Stomach (tissue), 8 donors: ENCODE measurements at regions not wholly inside any gene's neighbourhood (a gene's known extent, or its start where the extent isn't known, plus 50 kb on each side); places are given as distances from the start of the nearest gene placed in this dataset.

Source experiments
- DNase-seq, 2 donors: peaks; one replicate each; pipeline versions ENCODE4 v3.0.0 to v3.0.0-alpha.2; 2013 to 2019
- H3K27ac ChIP-seq, 5 donors: fragments of 200-600 bp in 4 of 5; sonication (generic) in 4 of 5; one replicate each; pipeline ENCODE4 v1.5.1; 2013 to 2019; ENCODE audit warnings: mild to moderate bottlenecking in 1 of 5, moderate library complexity in 1 of 5
- H3K27me3 ChIP-seq, 3 donors: fragments of 200-600 bp; sonication (generic); one replicate each; pipeline ENCODE4 v1.5.1; 2017 to 2019; ENCODE audit warnings: mixed run types in 1 of 3
- H3K36me3 ChIP-seq, 4 donors: fragments of 200-600 bp; sonication (generic); 1 replicate in 3 of 4; 2 replicates in 1 of 4; pipeline ENCODE4 v1.5.1; 2016 to 2019
- H3K4me1 ChIP-seq, 4 donors: fragments of 200-600 bp; sonication (generic); one replicate each; pipeline ENCODE4 v1.5.1; 2016 to 2019
- H3K4me3 ChIP-seq, 4 donors: fragments of 200-600 bp; sonication (generic) in 3 of 4; one replicate each; pipeline ENCODE4 v1.5.1; 2016 to 2019; ENCODE audit warnings: mild to moderate bottlenecking in 1 of 4
- H3K9me3 ChIP-seq, 4 donors: fragments of 200-600 bp; sonication (generic); one replicate each; pipeline ENCODE4 v1.5.1; 2016 to 2019
- CTCF ChIP-seq, 7 experiments: fragments of 450-650 bp in 4 of 7; fragments of 200-600 bp in 3 of 7; sonication (generic) in 3 of 7; IDR thresholded peaks; one replicate each; pipeline ENCODE4 v1.5.1; 2016 to 2019; ENCODE audit warnings: antibody characterized with exemption in 7 of 7, control low read depth in 2 of 7, mild to moderate bottlenecking in 1 of 7
- EP300 ChIP-seq: sonication (generic); formaldehyde crosslinking; IDR thresholded peaks from one replicate; pipeline ENCODE4 v1.6.1; 2017; ENCODE audit warnings: antibody characterized with exemption
- POLR2A ChIP-seq, 4 donors: fragments of 450-650 bp; IDR thresholded peaks; one replicate each; pipeline ENCODE4 v1.6.1; 2016; ENCODE audit warnings: antibody characterized with exemption in 4 of 4, control low read depth in 2 of 4, mild to moderate bottlenecking in 1 of 4, moderate library complexity in 1 of 4
- POLR2AphosphoS5 ChIP-seq, 3 donors: sonication (generic); formaldehyde crosslinking; IDR thresholded peaks; one replicate each; pipeline ENCODE4 v1.6.1; 2016; ENCODE audit warnings: antibody characterized with exemption in 3 of 3
- WGBS, 5 donors: extraction: QIAGEN DNeasy Blood & Tissue Kit in 3 of 5; methylation state at CpG; one replicate each; pipeline versions ENCODE4 v1.1.5 to v1.1.7; 2013 to 2018; 5-methylcytosine and 5-hydroxymethylcytosine counted together
- intact Hi-C: fragments of 100-400 bp; cut with DNase I; formaldehyde crosslinking; loops from one replicate; pipeline ENCODE4 v1.15.1; 2023; ENCODE audit warnings: low total_unique reads
- donor health status: healthy with polysubstance abuse.
- donor health status: Bipolar disorder and iron deficiency.
- donor health status: healthy.

- intact Hi-C loops = no loop called here
Observed at GRCh38 chr17:27389542-27390140, 66.6 kb upstream of the KSR1 start.

GRCh38 chr17:27390540-27390939 is 65.7 kb upstream of the KSR1 start:
- intact Hi-C loops = no loop called here
- Histone ChIP-seq H3K27me3 (no peaks in the 10 kb centered on the region), H3K4me3 (no peak overlapping the region), H3K9me3 (peaks cover 0 to 9% (median 0%) of the 10 kb centered on the region in 4 donors), H3K27ac (no peak overlapping the region), H3K36me3 (no peaks in the 10 kb centered on the region), H3K4me1 (no peaks in the 10 kb centered on the region)
- no peak for DNase-seq
- WGBS, 5 donors = 83 to 94% (median 91%) methylated on average over 8 of the region's 8 CpGs
- TF ChIP-seq EP300 = no peak
- no peak for TF ChIP-seq POLR2AphosphoS5 (IDR thresholded peaks at IDR 0.05)
- no peak for TF ChIP-seq CTCF (IDR thresholded peaks at IDR 0.05)
- no peak for TF ChIP-seq POLR2A (IDR thresholded peaks at IDR 0.05)

More at GRCh38 chr17:27389542-27390140, 66.6 kb upstream of the KSR1 start:
- no peak for DNase-seq
- Histone ChIP-seq H3K9me3 (peaks cover 0 to under 1% (median 0%) of the 10 kb centered on the region in 4 donors), H3K4me3 (no peak overlapping the region), H3K27me3 (no peaks in the 10 kb centered on the region), H3K4me1 (peaks cover 0 to 2% (median under 1%) of the 10 kb centered on the region in 4 donors), H3K27ac (no peak overlapping the region), H3K36me3 (no peaks in the 10 kb centered on the region)
- WGBS, 5 donors = 93 to 98% (median 95%) methylated on average over 4 of the region's 4 CpGs
- TF ChIP-seq POLR2AphosphoS5 (IDR thresholded peaks at IDR 0.05) (no peak), EP300 (no peak), CTCF (IDR thresholded peaks at IDR 0.05) (no peak), POLR2A (IDR thresholded peaks at IDR 0.05) (no peak)

GRCh38 chr17:27391427-27391826 is 64.8 kb upstream of the KSR1 start:
- H3K4me3 ChIP-seq = no peak overlapping the region
- WGBS, 5 donors = 30 to 63% (median 46%) methylated on average over 1 of the region's 1 CpG
- H3K4me1 ChIP-seq = no peaks in the 10 kb centered on the region
- H3K27me3 ChIP-seq = no peaks in the 10 kb centered on the region
- TF ChIP-seq EP300 = no peak
- TF ChIP-seq CTCF (IDR thresholded peaks at IDR 0.05) = no peak
- no peak for TF ChIP-seq POLR2A (IDR thresholded peaks at IDR 0.05)
- no peak for TF ChIP-seq POLR2AphosphoS5 (IDR thresholded peaks at IDR 0.05)
- DNase-seq = no peak
- intact Hi-C loops = no loop called here
- H3K9me3 ChIP-seq = peaks cover 0 to 9% (median 0%) of the 10 kb centered on the region in 4 donors
- no peaks in the 10 kb centered on the region for H3K36me3 ChIP-seq
- no peak overlapping the region for H3K27ac ChIP-seq

DNA sequence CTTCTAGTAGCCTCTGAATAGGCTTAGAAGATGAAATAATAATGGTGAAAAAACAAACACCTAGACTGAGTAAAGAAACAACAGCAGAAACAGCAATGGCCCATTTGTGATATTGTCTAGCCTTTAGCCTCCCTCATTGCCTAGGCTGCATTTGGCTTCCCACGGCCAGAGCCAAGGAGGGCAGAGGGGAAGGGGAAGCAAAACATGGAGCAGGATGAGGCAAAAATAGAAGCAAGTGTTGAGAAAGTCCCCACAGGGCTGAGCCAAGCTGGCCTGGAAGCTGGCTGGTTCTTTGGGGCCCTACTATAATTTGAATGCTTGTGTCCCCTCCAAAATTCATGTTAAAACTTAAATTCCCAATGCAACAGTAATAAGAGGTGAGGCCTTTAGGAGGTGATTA is 60.2 kb upstream of the KSR1 start:
- H3K36me3 ChIP-seq = no peaks in the 10 kb centered on the region
- intact Hi-C loops = no loop called here
- H3K4me3 ChIP-seq = no peak overlapping the region
- H3K4me1 ChIP-seq = no peaks in the 10 kb centered on the region
- TF ChIP-seq POLR2A (IDR thresholded peaks at IDR 0.05) = no peak
- no peak for TF ChIP-seq CTCF (IDR thresholded peaks at IDR 0.05)
- no peak for TF ChIP-seq EP300
- TF ChIP-seq POLR2AphosphoS5 (IDR thresholded peaks at IDR 0.05) = no peak
- H3K9me3 ChIP-seq = peaks cover 0 to 9% (median 0%) of the 10 kb centered on the region in 4 donors
- no peaks in the 10 kb centered on the region for H3K27me3 ChIP-seq
- no peak for DNase-seq
- 55 to 82% (median 79%) methylated on average over 1 of the region's 1 CpG for WGBS, 5 donors
- H3K27ac ChIP-seq = no peak overlapping the region
